ENCODE measurements at regions not wholly inside any gene's neighbourhood (a gene's known extent, or its start where the extent isn't known, plus 50 kb on each side); places are given as distances from the start of the nearest gene placed in this dataset.

GRCh38 chr10:46226232-46226631, 60.6 kb upstream of the ANTXRL start:
- WGBS (ENCODE audit: missing lambda C conversion rate): 44% methylated on average over 1 of the region's 2 CpGs
- CTCF ChIA-PET: interaction anchor here (0.6 to 4.3 kb wide), 5 partner anchors 8 to 318 kb away, joined by 3 to 46 read pairs (median 28); no protein-coding TSS in a partner anchor
- Histone ChIP-seq H3K4me1 (peaks cover 22% of the 10 kb centered on the region), H3K9me3 (peaks cover 4% of the 10 kb centered on the region; the same call in 1 of the 3 replicates), H3K4me2 (no peak overlapping the region), H3K4me3 (no peak overlapping the region), H3K27ac (no peak overlapping the region)
- POLR2A ChIA-PET: no interaction called here
- ATAC-seq: no peak
- no peak for TF ChIP-seq RAD21 (conservative IDR thresholded peaks at IDR 0.05 in 1 of 2, IDR thresholded peaks at IDR 0.05 in 1 of 2)
- DNase-seq (ENCODE audit: low read depth in 1 of 2, low spot score in 1 of 2): no peak
- FAIRE-seq: no peak

DNA sequence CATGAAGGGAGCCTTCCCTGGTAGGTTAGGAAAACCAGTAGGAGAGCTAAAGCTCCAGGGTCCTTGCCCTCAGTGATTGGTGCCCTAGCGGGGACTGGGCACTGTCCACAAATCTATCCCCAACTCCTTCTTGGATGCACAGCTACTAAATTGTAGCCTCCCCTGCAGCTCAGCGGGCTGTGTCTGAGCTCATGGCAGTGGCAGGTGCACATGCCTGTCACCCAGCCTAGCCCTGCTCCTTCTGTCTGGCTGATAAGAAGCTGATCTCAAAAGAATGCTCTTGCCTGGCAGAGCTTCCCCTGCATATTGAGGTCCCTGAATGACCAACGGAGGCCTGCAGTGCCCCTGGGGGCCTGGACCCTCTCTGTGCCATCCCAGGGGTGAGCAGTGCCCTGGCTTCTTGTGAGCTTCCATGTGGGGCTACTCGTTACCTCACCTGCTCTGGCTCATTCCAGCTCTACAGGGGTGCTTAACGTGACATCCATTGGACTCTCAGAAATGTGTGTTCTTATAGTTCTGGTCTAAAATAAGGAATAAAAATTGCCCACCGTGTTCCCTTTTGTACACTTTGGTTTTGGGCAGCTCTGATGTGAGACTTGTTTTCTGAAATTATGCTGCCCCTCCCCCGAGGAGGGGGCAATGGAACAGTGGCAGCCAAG, 59.8 kb upstream of the ANTXRL start:
- Histone ChIP-seq H3K4me2 (no peak overlapping the region), H3K9me3 (peaks cover 4% of the 10 kb centered on the region; the same call in 1 of the 3 replicates), H3K27ac (peak overlapping the region in 1 of 2 experiments; percentile 78; a peak in 3 of 6 replicates), H3K4me1 (peaks cover 22% of the 10 kb centered on the region), H3K4me3 (no peak overlapping the region)
- CTCF ChIA-PET: interaction anchor here (0.6 to 4.3 kb wide), 7 partner anchors 8 to 993 kb away, joined by 3 to 46 read pairs (median 9); no protein-coding TSS in a partner anchor
- DNase-seq (ENCODE audit: low read depth in 1 of 2, low spot score in 1 of 2): no peak
- POLR2A ChIA-PET: no interaction called here
- 59% methylated on average over 6 of the region's 7 CpGs for WGBS (ENCODE audit: missing lambda C conversion rate)
- TF ChIP-seq BHLHE40 (IDR thresholded peaks at IDR 0.05; ENCODE audit: low read depth, low read length) (no peak), ESRRA (IDR thresholded peaks at IDR 0.05; ENCODE audit: borderline replicate concordance, low read length) (no peak), GATA3 (IDR thresholded peaks at IDR 0.05; ENCODE audit: borderline replicate concordance) (no peak)
- no peak for FAIRE-seq
- ATAC-seq: no peak

DNA sequence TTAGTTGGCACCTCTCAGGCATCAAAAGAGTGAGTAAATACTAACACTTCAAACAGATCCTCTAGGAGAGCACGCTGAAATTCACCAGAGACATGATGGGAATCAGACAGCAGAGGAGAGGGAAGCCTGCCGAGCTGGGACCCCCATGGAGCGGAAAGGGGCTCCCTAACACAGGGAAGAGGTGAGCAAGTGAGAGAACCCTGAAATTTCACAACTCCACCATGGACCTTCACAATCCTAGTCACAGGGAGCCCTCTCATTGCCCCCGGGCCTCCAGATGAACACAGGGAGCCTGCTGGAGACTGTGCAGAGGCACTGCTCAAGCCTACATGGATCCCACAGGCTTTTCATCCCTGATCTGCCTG, 59.2 kb upstream of the ANTXRL start:
- Histone ChIP-seq H3K27ac (peak overlapping the region; percentile 65 to 78; a peak in 5 of 6 replicates), H3K9me3 (peaks cover 4% of the 10 kb centered on the region; the same call in 1 of the 3 replicates), H3K4me1 (peaks cover 22% of the 10 kb centered on the region), H3K4me2 (no peak overlapping the region), H3K4me3 (no peak overlapping the region)
- POLR2A ChIA-PET: no interaction called here
- TF ChIP-seq ZC3H11A (IDR thresholded peaks at IDR 0.05): no peak
- TF ChIP-seq CEBPB (IDR thresholded peaks at IDR 0.05): 0 out of 4 replicates have a peak, but pooled peaks of 1 of the 2 experiments have one; percentile 7
- TF ChIP-seq RAD21 (conservative IDR thresholded peaks at IDR 0.05 in 1 of 2, IDR thresholded peaks at IDR 0.05 in 1 of 2): no peak
- no peak for TF ChIP-seq JUN (IDR thresholded peaks at IDR 0.05)
- TF ChIP-seq TP53 (CRISPR knock-in tag; IDR thresholded peaks at IDR 0.05): no peak
- peak; percentile 21 to 31; a peak in 4 of 6 replicates for ATAC-seq
- CTCF ChIA-PET: interaction anchor here (0.7 to 4.3 kb wide), 12 partner anchors 8 to 993 kb away, joined by 3 to 46 read pairs (median 8); no protein-coding TSS in a partner anchor
- FAIRE-seq: no peak
- DNase-seq (ENCODE audit: low read depth in 1 of 2, low spot score in 1 of 2): no peak
- WGBS (ENCODE audit: missing lambda C conversion rate): 59% methylated on average over 4 of the region's 4 CpGs

DNA sequence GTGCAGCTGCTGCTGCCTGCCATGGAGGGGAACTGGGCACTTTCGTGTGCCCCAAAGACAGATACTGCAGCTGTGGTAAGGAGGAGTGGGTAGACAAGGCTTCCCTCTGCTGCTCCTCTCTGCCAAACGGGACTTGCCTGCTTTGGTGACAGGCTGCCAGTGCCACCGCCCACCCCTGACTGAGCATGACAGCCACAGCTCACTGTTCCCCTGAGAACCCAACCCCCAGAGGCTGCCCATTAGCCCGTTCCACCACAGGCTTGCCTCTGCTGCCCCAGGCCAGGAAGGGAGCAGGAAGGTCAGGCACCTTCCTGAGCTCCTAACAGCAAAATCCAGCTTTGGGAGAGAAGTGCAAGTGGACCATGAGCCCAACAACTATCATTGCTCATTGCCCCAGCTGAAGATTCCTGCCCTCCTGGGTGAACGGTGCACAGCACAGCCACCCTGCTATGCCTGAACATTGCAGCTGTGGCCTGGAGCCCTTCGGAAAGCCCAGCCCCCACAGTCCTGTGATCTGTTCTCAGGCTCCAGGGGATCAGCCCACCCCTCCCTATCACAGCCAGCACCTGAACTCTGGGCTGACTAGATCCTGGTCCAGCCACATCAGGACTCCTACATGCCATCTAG, 58.7 kb upstream of the ANTXRL start:
- ATAC-seq (peak; percentile 54 to 57), FAIRE-seq (no peak), DNase-seq (ENCODE audit: low read depth in 1 of 2, low spot score in 1 of 2) (no peak)
- no peak overlapping the region for H3K4me3 ChIP-seq
- POLR2A ChIA-PET: no interaction called here
- peaks cover 22% of the 10 kb centered on the region for H3K4me1 ChIP-seq
- H3K9me3 ChIP-seq: peaks cover 4% of the 10 kb centered on the region; the same call in 1 of the 3 replicates
- 58% methylated on average over 6 of the region's 6 CpGs for WGBS (ENCODE audit: missing lambda C conversion rate)
- peak overlapping the region; percentile 36; the same call in 1 of the 3 replicates for H3K4me2 ChIP-seq
- TF ChIP-seq CBX2 (IDR thresholded peaks at IDR 0.05; ENCODE audit: borderline replicate concordance, low read depth): no peak
- no peak for TF ChIP-seq HMGXB4 (CRISPR knock-in tag; IDR thresholded peaks at IDR 0.05; ENCODE audit: borderline replicate concordance)
- TF ChIP-seq HEYL (CRISPR knock-in tag; IDR thresholded peaks at IDR 0.05): no peak
- TF ChIP-seq ZFP36 (IDR thresholded peaks at IDR 0.05; ENCODE audit: borderline replicate concordance, partially characterized antibody): no peak
- TF ChIP-seq RFX5 (IDR thresholded peaks at IDR 0.05): no peak
- TF ChIP-seq ZNF302 (CRISPR knock-in tag; IDR thresholded peaks at IDR 0.05): no peak
- TF ChIP-seq KDM1A (IDR thresholded peaks at IDR 0.05; ENCODE audit: low read depth): no peak
- H3K27ac ChIP-seq: peak overlapping the region; percentile 65 to 78
- CTCF ChIA-PET: interaction anchor here (0.7 to 4.3 kb wide), 22 partner anchors 10 to 994 kb away, joined by 3 to 46 read pairs (median 5); partner anchors contain the start of gene ANXA8L1
